GM21825 (cell line): ENCODE measurements at regions not wholly inside any gene's neighbourhood (a gene's known extent, or its start where the extent isn't known, plus 50 kb on each side); places are given as distances from the start of the nearest gene placed in this dataset.

Experiments used
- ATAC-seq: cut with Tn5 transposase; IDR thresholded peaks from one replicate; pipeline ENCODE4 v1.9.1; 2021; ENCODE audit warnings: mild to moderate bottlenecking, moderate library complexity; ENCODE audit not compliant: unreplicated experiment

DNA sequence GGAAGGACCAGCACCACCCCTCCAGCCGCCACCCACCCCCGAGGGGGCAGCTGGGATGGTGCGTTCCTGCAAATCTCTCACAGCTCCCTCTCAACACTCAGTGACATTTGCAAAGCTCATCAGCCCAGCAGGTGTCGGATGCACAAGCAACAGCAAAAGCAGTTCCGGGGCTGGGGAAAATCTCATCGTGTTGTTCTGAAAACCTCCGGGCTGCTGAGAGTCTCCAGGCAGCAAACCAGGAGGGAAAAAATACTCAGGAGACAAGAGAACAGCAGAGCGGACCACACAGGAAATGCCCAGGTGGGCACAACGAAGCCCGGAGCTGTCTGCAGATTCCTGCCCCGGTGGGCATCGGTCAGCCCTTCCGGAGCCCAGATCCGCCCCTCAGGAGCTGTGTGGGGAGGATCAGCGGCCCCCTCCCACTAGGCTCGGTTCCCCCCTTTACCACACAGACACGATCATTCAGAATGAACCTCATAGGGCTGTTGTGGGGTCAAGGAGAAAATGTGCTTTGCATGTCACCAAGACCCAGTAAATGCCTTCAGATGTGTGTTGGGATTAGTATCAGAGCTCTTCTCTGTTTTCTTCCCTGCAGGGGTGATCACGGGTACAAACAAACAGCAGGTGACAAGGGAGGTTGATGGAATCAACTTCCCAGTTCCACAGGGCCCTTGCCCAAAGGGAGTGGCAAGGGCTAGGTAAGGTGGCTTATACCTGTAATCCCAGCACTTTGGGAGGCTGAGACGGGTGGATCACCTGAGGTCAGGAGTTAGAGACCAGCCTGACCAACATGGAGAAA is 127.0 kb upstream of the TIAM1 start:
- ATAC-seq = no peak

DNA sequence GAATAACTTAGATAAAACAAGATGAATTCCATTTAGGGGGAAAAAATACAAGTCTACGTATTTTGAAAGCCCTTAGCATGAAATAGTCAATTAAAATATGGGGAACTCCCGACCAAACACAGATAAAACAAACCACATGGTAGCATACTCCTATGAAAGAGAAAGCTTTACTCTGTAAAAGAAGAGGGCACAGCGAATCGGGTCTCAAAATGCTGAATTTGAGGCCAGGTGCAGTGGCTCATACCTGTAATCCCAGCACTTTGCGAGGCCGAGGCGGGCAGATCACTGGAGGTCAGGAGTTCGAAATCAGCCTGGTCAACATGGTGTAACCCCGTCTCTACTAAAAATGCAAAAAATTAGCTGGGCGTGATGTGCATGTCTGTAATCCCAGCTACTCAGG is 116.9 kb upstream of the TIAM1 start:
- no peak for ATAC-seq

DNA sequence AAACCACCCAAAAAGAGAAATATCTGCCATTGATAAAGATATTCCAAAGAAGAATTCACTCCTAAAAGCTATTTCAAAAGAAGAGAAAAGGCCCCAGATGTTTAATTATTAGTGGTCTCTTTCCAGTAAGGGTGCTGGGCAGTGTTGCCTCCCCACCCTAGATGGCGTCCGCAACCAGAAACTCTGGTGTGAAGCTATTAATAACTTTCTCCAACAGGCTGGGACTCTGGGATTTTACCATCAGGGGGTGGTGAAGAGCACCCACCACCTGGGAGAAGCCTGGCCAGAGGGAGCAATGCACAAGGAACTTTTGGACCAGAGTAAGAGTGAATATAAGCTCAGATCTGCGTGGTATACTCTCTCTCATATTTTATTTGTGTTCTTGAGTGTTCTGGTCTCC is 115.4 kb upstream of the TIAM1 start:
- ATAC-seq = no peak

DNA sequence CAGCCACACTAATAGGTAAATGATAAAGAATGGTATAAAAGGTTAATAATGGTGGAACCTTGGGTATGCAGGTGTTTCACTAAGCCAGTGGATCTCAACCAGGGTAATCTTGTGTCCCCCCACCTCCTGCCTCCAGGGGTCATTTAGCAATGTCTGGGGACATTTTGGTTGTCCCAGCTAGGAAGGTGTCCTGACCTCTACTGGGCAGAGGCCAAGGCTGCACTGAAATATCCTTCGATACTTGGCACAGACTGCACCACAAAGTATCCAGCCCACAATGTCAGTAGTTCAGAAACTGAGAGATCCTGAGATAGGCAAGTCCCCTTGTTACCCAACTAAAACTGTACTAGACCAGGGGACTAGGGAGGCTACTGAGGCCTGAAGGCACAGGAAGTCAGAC is 113.6 kb upstream of the TIAM1 start:
- no peak for ATAC-seq

DNA sequence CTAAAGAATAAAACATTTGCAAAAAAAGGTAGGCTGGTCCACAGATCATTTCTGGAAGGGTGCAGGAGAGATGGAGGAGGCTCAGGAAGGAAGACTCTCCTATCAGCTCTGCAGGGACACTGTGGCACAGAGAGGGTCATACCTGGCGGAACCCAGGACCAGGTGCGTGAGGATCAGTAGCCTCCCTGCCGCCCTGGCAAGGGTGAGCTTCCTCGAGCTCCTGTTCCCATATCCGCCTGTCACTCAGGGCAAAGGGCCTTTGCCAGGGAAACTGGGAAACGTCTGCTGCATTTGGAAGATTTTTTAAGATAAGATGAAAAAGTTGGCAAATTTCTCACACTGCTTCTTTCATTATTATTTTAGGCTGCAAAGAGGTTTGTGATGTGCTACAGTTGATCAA is 112.1 kb upstream of the TIAM1 start:
- no peak for ATAC-seq

DNA sequence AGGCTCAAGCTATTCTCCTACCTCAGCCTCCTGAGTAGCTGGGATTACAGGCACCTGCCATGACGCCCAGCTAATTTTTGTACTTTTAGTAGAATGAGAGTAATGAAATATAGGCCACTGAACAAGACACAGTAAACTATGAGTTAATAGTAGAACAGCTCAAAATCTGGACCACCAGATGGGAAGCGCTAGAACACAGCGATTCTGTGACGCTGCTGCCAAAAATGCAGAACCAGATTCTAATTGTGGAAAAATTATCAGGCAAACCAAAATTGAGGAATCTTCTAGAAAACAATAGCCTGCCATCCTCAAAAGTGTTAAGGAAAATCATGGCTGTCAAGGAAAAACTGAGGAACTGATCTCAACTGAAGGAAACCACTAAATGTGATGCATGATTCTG is 111.4 kb upstream of the TIAM1 start:
- no peak for ATAC-seq

DNA sequence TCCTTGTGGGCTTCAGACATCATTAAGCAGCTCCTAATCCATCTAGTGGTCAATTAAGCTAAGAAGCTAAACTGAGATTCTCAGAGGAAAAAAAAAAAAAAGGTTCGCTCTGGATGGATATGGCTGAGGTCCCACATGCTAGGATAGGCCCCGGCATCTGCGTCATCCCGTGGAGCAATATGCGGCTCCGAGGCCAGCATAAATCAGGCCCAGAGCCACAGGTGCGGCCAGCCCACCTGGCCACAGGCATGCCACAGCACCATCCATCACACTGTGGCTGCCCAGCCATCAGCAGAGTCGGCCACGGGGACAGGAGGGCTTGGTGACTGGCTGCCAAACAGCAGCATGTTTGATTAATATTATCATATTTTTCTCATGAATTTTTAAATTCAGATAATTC is 106.9 kb upstream of the TIAM1 start:
- ATAC-seq = no peak

DNA sequence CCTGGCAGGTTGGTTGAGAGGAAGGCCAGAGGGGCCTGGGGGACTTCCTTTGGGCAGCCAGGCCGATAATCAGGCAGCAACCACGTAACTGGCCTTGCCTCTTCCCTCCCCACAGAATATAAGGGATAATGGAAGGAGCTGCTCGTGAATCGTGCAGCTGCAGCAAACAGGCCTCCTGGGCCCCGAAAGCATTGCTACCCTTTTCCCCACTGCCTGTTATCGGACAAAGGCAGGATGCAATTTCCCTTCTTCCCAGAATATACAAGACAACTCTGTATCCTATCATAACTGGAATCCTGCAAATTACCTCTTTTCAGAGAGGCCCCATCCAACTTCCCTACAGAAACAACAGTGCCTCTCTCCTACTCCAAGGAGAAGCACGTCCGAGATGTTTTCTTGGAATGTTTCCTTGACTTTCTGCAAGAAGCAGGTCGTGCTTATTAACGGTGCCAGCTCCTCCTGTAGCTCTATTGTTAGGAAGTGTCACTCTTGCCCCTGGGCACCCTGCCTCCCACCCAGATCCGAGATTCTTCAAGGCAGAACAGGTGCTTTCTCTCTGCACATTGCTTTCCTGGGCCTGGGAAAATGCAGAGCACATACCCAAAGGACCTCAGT is 106.0 kb upstream of the TIAM1 start:
- no peak for ATAC-seq

DNA sequence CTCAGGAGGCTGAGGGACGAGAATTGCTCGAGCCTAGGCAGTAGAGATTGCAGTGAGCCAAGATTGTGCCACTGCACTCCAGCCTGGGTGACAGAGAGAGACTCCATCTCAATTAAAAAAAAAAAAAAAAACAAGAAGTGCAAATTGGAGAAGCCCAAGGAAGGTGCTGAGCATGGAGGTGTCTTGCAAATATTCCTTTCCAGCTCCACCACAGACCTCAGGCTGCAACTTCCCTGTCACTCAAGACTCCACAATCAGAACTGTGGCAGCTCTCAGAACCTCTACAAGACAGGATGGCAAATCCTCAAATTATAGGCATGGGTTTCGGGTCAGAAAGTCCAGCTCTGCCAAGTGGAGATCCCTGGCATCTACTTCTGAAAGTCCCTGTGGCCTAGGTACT is 104.4 kb upstream of the TIAM1 start:
- ATAC-seq = no peak

DNA sequence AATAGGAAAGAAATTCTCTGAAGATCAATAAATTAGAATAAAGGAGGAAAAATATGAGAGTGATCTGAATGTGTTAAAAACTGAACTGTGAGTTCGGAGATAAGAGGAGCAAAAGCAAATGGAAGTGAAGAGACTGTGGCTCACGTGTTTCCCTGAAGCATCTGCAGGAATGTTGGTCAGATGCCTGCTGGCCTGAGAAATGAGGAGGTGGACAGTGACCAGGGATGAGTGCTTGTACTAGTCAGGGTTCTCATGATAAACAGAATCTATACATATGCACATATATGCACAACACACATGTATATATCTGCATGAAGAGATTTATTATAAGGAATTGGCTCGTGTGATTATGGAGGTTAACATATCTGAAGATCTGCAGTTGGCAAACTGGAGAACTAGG is 103.4 kb upstream of the TIAM1 start:
- no peak for ATAC-seq

DNA sequence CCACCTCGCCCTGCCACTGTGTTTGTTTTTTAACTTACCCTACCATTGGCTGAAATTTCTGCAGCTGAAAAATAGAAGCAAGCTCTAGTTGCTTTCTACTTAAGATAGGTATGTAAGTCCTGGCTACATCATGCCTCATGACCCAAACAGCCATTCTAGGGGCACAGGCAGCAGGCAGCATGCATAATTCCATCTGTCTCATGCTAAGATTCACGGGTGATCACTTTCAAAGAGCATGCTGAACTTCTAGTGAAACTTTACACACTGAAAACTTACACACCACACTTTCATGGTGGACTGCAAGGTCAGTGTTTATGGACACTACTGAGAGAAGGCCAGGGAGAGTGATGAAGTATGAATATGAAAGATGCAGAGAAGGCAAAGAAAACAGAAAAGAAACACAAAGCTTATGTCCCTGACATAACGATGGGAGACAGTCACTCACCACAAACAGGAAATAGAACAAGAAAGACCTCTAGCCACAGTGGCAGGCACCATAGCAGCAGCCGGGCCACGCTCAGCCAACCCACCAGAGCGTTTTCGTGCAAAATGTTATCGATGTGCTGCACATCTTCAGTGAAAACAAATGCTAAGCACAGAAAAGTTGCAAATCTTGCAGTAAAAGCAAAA is 102.3 kb upstream of the TIAM1 start:
- no peak for ATAC-seq

DNA sequence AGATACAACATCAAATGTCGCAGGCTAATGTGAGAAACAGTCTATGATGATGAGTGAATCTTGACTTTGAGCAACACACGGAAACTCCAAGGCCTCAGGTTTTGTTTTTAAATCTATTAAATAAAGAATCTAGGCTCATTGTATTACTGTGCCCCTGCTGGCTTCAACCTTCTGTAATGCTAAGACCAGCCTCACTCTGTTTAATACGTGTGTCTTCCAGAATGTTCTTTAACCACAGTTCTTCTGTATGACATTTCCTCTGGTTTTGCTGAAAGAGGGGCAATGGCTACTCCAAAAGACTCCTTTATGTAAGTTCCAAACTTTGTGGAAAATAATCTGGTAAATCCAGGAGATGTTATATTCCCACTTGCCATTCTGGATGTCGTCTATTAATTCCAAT is 101.1 kb upstream of the TIAM1 start:
- no peak for ATAC-seq

DNA sequence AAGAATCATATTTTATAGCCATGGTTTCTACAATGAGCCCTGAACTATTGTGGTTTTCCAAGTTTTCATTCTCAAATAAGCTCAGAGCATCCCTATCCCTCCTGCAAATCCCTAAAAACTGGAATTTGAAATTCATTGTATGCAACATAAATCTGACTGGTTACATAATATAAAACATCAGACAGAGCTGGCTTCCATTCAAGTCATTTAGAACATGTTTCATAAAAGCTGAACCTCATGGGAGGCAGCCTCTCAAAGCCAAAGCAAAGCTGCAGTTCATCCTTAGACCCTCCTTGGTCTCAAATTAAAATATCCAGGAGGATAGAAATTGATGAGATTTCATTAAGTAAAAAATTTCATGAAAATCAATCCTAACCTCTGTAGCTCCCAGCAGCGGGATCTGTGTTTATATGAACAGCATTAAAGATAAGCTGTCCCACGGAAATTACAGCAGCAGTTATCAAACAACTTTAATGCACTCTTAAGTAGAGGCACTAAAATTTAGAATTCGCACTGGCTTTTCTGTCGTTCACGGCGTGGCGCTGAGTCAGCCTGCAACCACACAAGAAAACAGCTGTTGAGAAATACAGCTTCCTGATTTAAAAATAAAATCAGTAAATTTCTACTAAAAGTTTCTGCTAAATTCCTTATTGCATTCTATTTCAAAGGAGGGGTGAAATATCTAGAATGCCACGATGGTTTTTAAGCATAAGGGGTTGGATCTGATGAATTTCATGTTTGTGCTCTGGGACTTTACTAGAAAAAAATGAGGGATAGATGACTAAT is 99.9 kb upstream of the TIAM1 start:
- no peak for ATAC-seq

DNA sequence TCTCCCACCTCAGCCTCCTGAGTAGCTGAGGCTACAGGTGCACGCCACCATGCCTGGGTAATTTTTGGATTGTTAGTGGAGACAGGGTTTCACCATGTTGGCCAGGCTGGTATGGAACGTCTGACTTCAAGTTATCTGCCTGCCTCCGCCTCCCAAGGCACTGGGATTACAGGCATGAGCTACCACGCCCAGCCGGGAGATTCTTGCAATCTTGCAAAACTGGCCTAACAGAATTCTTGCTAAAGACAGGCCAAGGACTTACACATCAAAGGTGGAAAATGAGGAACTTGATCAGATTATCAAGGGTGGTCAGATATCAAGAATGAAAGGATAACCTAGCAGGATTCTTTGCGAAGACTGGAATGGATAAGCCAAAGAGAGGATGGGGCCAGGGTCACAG is 98.3 kb upstream of the TIAM1 start:
- no peak for ATAC-seq

DNA sequence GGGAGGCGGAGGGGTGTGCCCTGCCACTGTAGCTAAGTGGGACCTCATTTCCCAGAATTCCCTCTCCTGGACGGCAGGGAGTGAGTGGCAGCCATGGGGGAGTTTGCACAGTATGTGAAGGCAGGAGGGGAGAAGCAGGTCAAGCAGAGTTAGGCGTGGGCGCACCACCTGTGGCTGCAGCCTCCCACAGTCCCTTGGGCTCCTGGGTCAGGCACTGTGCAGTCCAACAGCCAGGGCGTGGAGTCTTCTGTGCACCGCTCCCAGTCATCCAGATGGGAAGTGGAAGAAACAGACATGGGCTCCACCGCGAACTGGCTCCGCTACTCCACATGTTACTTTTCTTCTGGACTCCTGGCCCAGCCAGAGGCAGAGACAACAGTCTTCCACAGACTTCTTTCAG is 85.4 kb upstream of the TIAM1 start:
- ATAC-seq = no peak

DNA sequence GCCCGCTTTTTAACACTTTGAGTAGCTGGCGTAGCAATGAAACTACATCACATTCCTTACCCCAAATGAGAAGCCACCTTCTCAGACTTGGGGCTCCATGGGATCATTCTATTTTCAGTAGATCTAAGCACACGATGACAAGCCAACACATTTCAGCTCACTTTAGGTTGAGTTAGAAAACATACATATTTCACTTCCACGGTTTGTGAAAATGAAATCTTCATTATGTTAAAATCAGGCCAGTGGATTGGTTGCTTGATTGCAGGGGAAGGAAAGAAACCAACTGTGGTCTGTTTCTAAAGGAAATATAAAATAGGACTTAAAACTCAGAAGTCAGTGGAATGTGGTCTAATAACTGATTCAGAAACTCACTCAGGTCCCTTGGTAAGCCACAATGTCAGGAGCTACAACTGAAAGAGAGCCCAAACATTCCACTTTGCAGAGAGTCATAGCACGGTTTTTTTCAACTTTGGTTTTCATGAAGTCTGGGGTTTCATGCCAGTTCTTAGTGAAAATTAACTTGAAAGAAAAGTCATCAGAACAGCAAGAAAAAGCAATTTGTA is 82.3 kb upstream of the TIAM1 start:
- no peak for ATAC-seq

DNA sequence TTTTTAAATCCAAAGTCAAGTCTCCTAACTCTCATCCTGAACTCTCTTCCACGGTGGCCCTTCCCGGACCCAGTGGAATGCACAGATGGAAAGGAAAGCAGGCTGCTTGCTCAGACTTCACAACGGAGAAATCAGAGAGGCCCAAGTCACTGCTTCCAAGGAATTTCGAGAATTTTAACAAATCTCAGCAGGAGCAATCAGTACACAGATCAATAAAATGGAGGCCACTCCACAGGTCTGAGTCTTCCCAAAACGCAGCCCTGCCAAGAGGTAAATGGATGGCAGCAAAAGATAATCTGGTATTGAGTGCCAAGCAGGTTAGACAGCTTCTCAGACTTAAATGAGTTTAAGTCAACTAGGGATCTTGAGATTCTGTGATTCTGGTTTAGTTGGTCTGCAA is 81.1 kb upstream of the TIAM1 start:
- no peak for ATAC-seq

DNA sequence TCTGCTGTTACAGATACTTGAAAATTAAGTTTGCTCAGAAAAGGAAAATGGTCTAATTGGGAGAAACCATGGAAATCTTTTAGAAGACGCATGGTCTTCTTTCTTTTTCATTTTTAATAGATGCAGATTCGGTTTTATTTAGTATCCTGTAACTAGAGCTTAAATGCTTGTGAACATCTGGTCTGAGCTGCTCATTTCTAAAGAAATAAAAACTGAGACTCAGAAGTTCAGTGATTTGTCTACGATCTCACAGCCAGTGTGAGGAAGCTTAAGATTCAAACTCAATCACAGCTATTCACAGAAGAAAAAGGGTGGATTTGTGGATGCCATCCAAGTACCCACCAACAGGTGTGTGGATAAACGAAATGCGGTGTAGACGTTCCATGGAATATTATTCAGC is 80.0 kb upstream of the TIAM1 start:
- no peak for ATAC-seq

DNA sequence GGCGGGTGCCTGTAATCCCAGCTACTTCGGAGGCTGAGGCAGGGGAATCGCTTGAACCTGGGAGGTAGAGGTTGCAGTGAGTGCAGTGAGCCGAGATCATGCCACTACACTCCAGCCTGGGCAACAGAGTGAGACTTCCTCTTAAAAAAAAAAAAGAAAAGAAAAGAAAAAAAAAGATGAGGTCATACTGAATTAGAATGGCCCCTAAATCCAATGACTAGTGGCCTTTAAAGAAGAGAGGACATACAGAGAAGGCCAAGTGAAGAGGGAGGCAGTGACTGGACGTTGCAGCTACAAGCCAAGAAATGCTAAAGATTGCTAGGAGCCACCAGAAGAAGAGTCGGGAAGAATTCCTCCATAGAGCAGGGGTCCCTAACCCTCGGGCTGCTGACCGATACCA is 76.9 kb upstream of the TIAM1 start:
- ATAC-seq = no peak

DNA sequence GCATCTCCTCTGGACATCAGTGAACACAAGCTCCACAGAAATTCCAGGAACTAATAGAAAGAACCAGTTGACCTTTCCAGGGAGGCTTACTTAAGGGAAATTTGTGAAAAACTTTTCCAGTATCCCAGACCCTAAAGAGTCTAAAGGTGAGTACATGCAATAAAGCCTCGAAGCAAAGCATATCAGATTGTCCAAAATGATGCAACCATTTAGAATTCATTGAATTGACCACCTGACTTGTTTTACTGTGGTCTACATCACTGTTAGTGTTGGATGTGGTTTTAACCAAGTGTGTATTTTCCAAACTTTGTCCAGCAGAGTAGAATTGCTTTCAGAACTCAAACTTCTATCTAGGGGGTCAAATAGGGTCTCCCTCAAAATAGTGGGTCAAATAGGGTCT is 76.3 kb upstream of the TIAM1 start:
- ATAC-seq = no peak

DNA sequence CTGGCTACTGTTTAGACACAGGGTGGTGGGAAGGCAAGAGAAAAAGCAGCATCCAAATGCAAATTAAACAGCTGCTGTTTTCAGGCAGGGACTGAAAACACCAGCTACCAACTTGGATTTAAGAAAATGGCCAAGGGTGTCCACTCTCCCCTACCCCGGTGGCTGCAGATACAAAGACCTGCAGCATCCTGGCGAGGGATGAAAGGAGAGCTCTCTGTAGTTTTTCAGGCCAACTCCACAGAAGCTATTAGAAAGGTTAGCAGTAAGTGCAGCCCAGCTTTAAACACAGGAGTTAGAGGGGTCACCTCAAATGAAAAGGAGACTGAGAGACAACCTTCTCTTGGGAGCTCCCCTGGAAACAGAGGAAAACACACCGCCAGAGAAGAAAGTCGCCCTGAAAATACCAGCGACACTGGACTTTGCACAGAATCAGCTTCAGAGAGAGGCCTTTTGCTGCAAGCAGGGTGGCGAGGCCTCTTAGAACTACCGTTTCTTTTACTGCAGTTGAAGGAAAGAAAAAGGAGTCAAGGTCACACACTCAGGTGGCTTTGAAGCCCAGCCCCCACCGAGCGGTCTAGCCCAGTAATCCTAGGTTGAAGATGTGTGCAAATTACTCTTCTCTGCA is 74.4 kb upstream of the TIAM1 start:
- ATAC-seq = no peak
